HG03520 (cell line): ENCODE measurements at regions not wholly inside any gene's neighbourhood (a gene's known extent, or its start where the extent isn't known, plus 50 kb on each side); places are given as distances from the start of the nearest gene placed in this dataset.
A peak's percentile ranks its signal among the peaks of the same experiment; 100 is the strongest.

ENCODE experiments used
- ATAC-seq: cut with Tn5 transposase; IDR thresholded peaks from one replicate; pipeline ENCODE4 v1.9.1; 2021; ENCODE audit warnings: mild to moderate bottlenecking, moderate library complexity; ENCODE audit not compliant: unreplicated experiment

DNA sequence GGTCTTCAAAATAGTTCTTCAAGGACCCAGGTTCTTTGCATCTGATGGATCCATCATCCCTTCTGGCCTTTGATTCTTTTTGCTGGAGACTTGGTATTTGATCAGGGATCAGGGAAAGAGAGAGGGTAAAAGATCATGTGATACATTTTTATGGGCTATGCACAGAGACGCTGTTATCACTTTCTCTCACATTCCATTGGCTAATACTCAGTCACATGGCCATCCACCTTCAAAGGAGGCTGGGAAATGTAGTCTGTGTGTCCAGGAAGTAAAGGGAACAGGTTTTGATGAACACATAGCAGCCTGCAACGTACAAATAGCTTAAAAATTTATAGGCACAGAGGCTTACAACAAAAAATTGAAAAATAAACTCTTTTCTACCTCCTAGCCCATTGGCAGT, 629.6 kb upstream of the FANCL start:
- ATAC-seq: peak; percentile 65

- ATAC-seq: no peak
Measured at GRCh38 chr2:58866946-58867345, 625.8 kb upstream of the FANCL start.

DNA sequence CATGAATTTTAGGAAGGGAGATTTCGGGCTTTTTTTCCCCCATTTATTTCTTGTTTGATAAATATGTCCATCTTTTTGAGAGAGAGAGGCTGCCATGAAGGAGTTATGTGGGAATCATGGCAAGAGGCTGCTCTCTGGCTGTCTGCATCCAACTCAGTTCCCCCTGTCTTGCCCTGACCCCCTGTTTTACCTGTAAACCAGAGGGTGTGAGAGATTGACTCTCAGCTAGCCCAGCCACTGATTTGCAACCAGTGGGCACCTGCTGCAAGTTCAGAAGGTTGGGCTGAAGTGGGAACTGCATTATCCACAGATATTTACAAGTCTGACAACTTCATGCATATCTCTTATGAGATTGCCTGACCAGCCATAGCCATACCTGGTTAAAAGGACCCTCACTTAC, 625.4 kb upstream of the FANCL start:
- no peak for ATAC-seq

DNA sequence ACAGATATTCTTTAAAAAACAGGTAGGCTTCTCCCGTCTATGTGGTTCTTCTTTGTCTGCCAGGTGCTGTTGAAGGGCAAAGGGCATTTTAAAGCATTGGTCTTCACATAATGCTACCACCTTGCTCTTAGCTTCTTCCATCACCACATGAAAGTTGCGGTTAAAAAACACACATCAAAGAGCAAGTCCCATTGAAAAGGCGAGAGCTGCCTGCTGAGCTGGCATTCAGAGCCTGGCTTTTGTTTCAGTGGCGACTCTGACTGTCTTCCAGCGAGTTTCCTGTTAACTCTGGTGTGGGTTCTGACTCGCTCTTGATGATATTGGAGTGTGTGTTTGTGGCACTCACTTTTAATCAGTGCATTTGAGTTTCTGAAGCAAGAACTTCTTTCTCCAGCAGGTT, 624.9 kb upstream of the FANCL start:
- peak; percentile 30 for ATAC-seq

DNA sequence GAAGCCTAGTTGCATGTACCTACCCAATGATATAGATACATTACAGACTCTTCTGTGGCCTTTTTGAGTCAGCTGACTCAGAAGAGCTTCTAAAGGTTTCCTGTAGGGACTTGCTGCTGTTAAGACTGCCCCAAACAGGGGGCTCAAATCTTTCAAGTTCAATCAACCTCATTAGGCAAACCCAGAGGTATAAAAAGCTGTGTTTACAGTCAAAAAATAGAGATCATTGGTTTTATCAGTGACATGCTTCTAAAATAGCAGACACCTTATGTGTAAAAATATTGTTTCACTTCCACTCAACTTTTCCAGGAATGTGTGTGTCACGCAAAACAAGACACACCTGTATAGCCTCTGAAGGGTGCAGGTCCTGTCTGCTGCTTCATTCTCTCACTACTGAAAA, 624.3 kb upstream of the FANCL start:
- ATAC-seq: peak; percentile 58

DNA sequence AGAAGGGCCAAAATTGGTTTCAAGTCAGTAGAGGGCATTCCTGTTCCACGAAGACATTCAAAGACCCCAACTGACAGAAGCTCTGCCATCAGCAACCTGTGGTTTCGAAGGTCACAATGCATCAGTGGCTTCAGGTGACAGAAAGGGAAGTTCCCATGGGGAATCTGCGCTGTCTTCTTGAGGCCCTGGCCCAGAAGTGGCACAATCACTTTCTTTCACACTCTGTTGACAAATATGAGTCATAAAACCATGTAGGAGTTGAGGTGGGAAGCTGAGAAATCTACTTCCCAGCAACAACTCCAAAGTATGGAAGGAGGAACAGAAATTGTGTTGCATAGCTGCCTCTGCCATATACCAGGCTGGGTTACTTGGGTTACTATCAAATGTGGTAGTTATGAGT, 621.1 kb upstream of the FANCL start:
- no peak for ATAC-seq

GRCh38 chr2:58860586-58860985, 619.5 kb upstream of the FANCL start:
- ATAC-seq: no peak

DNA sequence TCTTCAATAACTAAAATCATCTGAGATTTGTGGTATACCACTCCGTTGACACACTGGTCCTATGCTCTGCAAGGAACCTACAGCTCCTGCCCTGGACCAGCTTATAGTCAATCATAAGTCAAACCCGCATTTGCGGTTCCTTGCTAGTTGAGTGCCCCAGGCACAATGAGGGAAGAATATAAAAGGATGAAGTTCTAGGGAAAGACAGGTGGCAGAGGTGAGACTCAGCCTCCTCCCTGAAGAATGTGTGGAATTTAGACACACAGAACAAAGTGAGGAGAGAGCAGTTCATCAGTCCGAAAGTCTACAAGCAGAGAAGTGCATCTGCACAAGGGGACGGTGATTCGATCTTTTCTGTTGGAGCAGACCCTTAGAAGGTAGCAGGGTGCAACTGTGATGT, 615.0 kb upstream of the FANCL start:
- no peak for ATAC-seq

- ATAC-seq: no peak
Measured at GRCh38 chr2:58853420-58853819, 612.3 kb upstream of the FANCL start.

DNA sequence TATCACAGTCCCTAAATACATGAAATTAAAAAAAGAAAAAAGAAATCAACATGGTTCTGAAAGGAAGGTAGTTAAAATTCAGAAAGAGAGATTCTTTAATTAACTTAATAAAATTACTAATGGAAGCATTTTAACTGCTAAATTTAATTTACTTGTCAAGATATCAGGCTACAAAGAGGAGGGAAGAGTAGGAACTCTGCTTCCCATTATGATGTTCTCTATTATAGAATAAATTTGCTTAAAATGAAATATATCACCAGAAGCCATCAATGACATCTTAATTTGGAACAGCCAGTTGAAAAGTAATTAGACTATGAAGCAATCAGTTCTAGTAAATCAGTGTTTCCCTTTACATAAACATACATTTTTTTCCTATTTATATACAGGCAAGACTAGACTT, 611.8 kb upstream of the FANCL start:
- ATAC-seq: no peak

DNA sequence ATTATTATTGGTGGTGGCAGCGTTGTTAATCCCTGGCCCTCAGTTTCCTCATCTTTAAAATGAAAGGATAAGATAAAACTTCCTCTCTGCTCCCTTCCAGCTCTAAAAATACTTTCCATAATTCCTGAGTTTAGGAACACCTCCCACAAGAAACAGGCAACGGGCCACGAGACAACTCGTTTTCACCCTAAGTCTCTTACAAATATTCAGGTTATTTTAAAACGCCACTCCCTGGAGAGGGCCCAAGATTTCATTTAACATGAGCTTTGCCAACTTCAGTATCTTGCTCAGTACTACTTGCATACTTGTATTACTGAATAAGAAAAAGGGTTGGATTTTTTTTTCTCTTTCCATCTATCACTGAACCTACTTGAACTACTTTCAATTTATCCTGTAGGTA, 611.1 kb upstream of the FANCL start:
- no peak for ATAC-seq

GRCh38 chr2:58851598-58851997, 610.5 kb upstream of the FANCL start:
- no peak for ATAC-seq

DNA sequence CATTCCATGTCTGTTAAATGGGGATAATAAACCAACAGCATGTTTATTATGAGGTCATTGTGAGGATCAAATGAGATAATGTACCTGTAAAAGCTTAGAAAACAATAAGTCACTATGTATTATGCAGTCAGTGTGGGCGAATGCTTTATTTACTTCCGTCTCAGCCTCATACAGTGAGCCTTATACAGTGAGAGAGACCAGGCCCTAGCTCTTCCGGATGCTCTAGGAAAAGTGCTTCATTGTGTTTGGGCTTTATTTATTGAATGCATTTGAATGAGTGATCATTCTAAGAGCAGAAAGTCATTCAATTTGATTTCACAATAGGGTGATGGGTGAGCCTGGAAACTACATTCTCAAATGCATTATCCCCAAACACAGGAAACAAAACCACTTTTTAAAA, 603.9 kb upstream of the FANCL start:
- ATAC-seq: no peak

DNA sequence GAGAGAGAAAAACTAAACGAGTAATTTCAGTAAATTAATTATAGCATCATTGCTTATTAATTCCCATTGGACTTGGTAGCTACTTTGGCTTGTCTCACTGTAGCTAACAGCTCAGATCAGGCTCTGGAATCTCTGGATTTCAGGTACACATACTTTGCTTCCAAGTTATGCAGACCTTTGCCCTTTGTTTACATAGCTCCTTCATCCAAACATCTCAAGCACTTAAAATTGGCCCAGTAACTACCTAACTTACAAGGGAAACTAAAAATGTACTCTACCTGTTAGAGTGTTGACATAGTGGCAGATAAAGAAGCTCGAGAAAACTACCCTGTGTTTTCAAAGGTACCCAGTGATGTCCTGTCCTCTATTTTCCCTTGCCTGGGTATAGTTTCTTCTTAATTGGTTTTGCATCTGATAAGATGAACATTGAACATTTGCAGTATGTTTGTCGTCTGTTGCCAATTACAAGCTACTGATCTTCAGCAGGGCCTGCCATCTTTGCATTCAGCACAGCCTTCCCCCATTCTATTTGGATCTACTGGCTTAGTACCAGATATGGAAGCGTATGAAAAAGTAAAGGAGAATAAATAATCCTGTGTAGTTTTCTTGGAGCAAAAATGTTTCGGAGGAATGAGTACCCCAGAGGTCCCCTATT, 601.5 kb upstream of the FANCL start:
- no peak for ATAC-seq

DNA sequence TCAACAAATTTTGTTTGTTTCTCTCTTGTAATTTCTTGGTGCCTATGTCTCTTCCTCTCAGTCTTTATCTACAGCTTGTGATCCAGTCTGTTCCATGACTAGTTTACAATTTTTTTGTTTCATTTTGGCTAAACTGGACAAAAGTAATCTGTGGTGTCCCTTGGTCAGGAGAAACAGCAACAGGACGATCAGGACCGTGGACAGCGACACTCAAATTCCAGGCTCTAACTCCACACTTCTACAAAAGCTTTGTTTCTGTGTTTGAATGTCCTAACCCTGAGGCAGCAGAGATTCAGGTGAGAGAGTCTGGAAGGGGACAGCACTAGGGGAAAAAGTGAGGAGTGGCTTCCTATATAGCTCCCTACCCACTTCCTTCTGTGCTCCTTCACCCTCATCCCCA, 593.3 kb upstream of the FANCL start:
- ATAC-seq: no peak

- no peak for ATAC-seq
Measured at GRCh38 chr2:58826795-58827194, 585.7 kb upstream of the FANCL start.

DNA sequence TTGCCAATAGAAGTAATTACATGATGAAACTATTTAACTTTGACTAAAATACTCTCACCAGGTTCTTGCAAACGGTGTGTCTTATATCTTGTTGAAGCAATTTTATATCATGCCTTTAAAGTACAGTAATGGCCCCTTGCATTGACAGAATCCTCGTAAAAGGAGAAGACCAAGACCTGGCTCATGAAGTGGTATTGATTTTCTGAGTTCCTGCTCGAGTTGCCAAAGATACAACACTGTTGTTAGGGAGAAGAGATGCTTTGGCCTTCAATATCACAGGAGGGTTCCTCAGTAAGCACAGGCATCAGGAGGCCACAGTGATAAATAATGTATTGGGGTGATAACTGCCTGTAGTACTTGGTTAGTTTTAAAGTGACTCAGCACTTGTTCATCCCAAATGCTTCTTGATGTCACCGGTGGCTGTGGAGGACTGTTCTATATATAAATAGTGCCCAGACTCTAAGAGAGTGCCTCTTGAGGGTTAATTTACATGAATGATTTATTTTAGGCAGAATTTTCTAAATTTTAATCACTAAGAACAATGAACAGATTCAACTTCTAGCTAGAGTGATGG, 571.7 kb upstream of the FANCL start:
- no peak for ATAC-seq

DNA sequence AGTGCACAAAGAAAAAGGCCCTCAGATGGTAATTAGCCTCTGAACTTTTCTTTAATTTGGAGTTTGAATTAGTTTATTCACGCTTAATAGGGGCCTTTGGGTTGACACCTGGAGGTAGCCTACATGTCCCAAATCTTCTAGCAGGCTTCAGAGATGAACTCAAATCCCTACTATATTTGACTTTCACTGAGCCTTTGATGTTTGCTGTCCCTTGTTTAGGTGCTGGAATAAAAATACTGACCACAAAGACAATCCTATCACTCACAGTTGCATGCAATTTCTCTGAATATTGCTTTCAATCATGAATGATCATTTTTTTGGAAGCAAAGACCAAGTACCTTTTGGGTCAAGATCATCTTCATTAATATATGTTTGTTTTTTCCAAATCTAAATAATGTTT, 564.0 kb upstream of the FANCL start:
- no peak for ATAC-seq

DNA sequence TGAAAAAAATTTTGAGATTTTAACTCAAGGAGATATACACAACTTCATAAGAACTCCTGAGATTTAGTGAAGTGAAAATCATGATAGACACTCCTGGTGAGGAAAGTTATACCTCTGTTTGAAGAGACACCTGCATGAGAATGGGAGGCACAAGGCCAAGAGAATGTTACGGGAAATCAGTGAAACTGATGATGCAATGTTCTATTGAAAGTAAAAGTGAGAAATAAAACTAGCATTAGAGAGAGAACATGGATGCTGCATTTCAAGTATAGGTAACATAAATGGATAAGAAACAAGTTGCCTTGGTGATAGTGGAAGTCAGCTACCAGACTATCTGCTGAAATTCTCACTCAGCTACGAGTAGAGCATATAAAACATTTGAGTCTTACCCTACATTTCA, 562.1 kb upstream of the FANCL start:
- no peak for ATAC-seq

DNA sequence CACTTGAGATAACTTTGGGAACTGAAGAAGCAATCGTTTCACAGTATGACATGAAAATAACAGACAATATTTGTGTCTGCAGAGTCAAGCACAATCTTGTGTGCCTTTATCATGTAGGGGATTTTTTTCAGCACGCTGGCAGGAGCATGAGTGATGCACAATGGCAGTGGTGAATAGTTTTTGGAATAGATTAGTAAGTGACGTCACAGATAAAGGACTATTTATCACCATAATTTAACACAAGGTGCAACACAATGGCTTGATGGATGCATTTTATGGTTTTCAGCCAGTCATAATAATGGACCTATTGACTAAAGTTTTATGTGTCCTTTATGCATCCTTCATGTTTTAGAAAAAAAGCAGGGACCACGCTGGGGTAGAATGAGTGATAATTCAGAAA, 559.8 kb upstream of the FANCL start:
- ATAC-seq: no peak

DNA sequence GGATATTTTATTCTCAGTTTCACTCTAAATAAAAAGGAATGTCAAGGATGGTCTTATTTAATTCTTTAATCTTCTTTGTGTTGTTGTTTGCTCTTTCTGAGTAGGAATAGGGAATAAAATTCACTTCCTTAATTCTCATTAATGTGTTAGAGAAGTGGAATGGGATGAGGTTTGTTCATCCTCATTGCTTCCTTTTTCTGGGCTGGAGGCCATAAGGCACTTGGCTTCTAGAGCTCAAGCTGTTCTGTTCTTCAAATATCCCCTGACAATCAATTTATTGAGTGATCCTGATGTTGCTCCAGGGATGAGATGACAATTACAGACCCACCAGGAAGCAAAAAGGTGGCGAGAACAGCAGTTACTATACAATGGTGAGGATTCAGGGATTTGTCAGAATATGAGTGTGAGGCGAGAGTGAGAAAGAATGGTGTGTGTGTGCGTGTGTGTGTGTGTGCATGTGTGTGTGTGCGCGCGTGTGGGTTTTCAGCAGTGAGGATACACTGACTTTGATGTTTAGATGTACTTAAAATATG, 557.6 kb upstream of the FANCL start:
- no peak for ATAC-seq

DNA sequence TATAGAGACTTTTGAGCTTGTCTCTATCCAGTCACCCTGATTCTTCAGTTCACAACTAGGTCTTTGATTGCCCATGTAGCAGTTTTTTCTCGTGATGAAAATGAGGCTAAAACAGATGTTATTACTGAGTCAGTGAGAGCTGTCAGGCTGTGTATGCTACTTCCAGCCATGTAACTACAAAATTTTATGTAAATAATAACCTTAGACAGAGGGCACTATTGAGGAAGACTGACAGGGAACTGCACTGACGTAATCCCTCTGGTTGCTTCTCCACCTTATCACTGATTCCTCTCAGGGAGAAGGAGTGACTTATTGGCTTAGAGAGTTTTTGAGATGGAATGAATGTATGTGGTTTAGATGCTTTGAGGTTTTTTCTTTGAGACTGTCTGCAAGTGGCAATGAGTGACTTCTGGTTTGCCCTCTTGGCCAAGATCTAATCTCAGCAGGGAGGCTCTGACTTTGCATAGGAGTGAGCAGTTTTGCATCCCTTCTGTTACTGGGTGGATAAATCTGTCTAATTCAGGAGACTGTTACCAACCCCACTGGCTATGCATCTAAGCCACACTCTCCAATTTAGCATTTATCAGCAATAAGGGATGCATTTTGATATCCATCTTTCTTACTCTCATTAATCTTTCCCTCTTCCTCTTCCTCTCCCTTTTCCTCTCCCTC, 555.2 kb upstream of the FANCL start:
- no peak for ATAC-seq
